Adrenal gland (tissue), 5 donors: ENCODE measurements at regions not wholly inside any gene's neighbourhood (a gene's known extent, or its start where the extent isn't known, plus 50 kb on each side); places are given as distances from the start of the nearest gene placed in this dataset.

Experiments
- POLR2A ChIP-seq, 2 donors: fragments of 450-650 bp; IDR thresholded peaks; one replicate each; pipeline ENCODE4 v1.6.1; 2017; ENCODE audit warnings: antibody characterized with exemption in 2 of 2, mild to moderate bottlenecking in 2 of 2, moderate library complexity in 1 of 2
- TF ChIP-seq, protein P1 (sequence below), 6 experiments: fragments of 450-650 bp in 4 of 6; fragments of 200-600 bp in 2 of 6; sonication (generic) in 1 of 6; IDR thresholded peaks; 1 replicate in 5 of 6; 2 replicates in 1 of 6; pipeline versions ENCODE4 v1.5.1 to v1.8.0; 2016 to 2021; ENCODE audit warnings: antibody characterized with exemption in 6 of 6, mild to moderate bottlenecking in 2 of 6, moderate library complexity in 1 of 6
- donor health status: DM: no; HTN: no; CAD: no.

DNA sequence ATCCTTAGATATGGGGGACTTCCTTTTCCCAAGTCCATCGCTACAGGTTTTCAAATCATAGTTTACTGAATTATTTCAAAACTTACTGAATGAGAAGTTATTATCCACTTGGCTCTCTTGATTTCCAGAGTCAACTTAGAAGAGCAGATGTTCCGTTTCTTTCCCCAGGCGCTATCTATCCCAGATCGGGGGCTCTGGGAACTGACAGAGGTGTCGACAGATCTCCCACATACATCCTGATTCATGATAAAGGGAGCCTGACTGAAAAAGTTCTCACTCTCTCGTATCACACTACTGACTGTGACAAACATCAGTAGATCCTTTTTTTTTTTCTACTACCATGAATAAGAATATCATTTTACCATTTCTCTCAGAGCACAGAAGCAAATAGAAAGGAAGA, 654.8 kb downstream of the RNF144B start:
- TF ChIP-seq, protein P1, sequence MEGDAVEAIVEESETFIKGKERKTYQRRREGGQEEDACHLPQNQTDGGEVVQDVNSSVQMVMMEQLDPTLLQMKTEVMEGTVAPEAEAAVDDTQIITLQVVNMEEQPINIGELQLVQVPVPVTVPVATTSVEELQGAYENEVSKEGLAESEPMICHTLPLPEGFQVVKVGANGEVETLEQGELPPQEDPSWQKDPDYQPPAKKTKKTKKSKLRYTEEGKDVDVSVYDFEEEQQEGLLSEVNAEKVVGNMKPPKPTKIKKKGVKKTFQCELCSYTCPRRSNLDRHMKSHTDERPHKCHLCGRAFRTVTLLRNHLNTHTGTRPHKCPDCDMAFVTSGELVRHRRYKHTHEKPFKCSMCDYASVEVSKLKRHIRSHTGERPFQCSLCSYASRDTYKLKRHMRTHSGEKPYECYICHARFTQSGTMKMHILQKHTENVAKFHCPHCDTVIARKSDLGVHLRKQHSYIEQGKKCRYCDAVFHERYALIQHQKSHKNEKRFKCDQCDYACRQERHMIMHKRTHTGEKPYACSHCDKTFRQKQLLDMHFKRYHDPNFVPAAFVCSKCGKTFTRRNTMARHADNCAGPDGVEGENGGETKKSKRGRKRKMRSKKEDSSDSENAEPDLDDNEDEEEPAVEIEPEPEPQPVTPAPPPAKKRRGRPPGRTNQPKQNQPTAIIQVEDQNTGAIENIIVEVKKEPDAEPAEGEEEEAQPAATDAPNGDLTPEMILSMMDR (IDR thresholded peaks at IDR 0.05): no peak
- TF ChIP-seq POLR2A (IDR thresholded peaks at IDR 0.05): no peak
